ENCODE measurements at regions not wholly inside any gene's neighbourhood (a gene's known extent, or its start where the extent isn't known, plus 50 kb on each side); places are given as distances from the start of the nearest gene placed in this dataset.

DNA sequence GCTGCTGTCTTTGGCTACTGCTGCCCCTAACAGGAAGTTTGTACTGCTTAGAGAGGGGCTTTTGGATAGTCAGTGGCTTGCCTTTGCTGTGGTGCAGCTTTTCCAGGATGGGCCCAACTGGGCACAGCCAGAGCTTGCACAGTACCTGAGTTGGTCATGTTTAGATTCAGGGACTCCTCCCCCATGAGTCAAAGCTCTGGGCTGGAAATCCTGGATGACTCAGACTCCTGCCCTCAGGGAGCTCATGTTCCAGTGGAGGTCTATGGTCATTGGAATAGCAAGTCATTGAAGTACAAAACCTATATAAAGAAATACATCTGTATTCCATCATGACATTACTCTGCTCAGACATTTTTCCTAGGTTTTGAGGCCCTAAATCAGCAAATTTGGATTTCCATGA, 66.7 kb upstream of the PJA1 start:
- TF ChIP-seq CTCF (IDR thresholded peaks at IDR 0.05) (no peak), POLR2A (IDR thresholded peaks at IDR 0.05) (no peak)
